BJ (cell line): ENCODE measurements at regions not wholly inside any gene's neighbourhood (a gene's known extent, or its start where the extent isn't known, plus 50 kb on each side); places are given as distances from the start of the nearest gene placed in this dataset.

Experiments
- CTCF ChIA-PET: fragments of 350-600 bp; formaldehyde crosslinking; extraction: SDS; loops from one replicate; lab custom pipeline; 2021; ENCODE audit warnings: antibody characterized with exemption, inconsistent platforms; lab: Yijun Ruan, JAX
- POLR2A ChIA-PET: fragments of 300-600 bp; sonication (Branson Sonifier 250); formaldehyde crosslinking; extraction: SDS; loops from one replicate; lab custom pipeline; 2021; ENCODE audit warnings: antibody characterized with exemption; lab: Charles Lee
- DNase-seq: peaks from one replicate; pipeline ENCODE4 v3.0.0-alpha.2; 2011; ENCODE audit warnings: low read depth
- H3K27me3 ChIP-seq: 2 replicates; pipeline ENCODE4 v1.6.0; 2011; ENCODE audit warnings: low read length; ENCODE audit not compliant: control insufficient read depth, insufficient read depth
- H3K36me3 ChIP-seq: 2 replicates; pipeline ENCODE4 v1.5.1; 2011; ENCODE audit warnings: low read length; ENCODE audit not compliant: control insufficient read depth, insufficient read depth
- H3K4me3 ChIP-seq: 2 replicates; pipeline ENCODE4 v1.5.1; 2011; ENCODE audit warnings: low read depth, mild to moderate bottlenecking, control low read depth, low read length
- CTCF ChIP-seq: IDR thresholded peaks from 2 replicates; pipeline ENCODE4 v1.5.1; 2011; ENCODE audit warnings: low read depth, mild to moderate bottlenecking, control low read depth, inconsistent platforms, low read length, moderate library complexity; ENCODE audit not compliant: insufficient read depth

GRCh38 chr5:116842514-116842961 lies 267.9 kb upstream of the SEMA6A start:
- Histone ChIP-seq H3K27me3 (no peaks in the 10 kb centered on the region), H3K4me3 (no peak overlapping the region), H3K36me3 (no peaks in the 10 kb centered on the region)
- no peak for TF ChIP-seq CTCF
- no peak for DNase-seq
- CTCF ChIA-PET = no interaction called here
- POLR2A ChIA-PET = no interaction called here

GRCh38 chr5:116841734-116842133 lies 267.1 kb upstream of the SEMA6A start:
- Histone ChIP-seq H3K4me3 (no peak overlapping the region), H3K36me3 (no peaks in the 10 kb centered on the region), H3K27me3 (no peaks in the 10 kb centered on the region)
- TF ChIP-seq CTCF = no peak
- CTCF ChIA-PET = no interaction called here
- POLR2A ChIA-PET = no interaction called here
- no peak for DNase-seq

GRCh38 chr5:116838011-116838536 lies 263.5 kb upstream of the SEMA6A start:
- Histone ChIP-seq H3K4me3 (no peak overlapping the region), H3K36me3 (no peaks in the 10 kb centered on the region), H3K27me3 (no peaks in the 10 kb centered on the region)
- DNase-seq = no peak
- POLR2A ChIA-PET = no interaction called here
- CTCF ChIA-PET = no interaction called here
- TF ChIP-seq CTCF = no peak

GRCh38 chr5:116834796-116835515 lies 260.3 kb upstream of the SEMA6A start:
- H3K36me3 ChIP-seq = no peaks in the 10 kb centered on the region
- ChIA-PET POLR2A (no interaction called here), CTCF (no interaction called here)
- H3K27me3 ChIP-seq = no peaks in the 10 kb centered on the region
- H3K4me3 ChIP-seq = no peak overlapping the region
- DNase-seq = no peak
- TF ChIP-seq CTCF = no peak

GRCh38 chr5:116830079-116830478 lies 255.5 kb upstream of the SEMA6A start:
- ChIA-PET POLR2A (no interaction called here), CTCF (interaction anchor here (1.2 kb wide), 1 partner anchor 51 kb away, joined by 3 read pairs; no protein-coding TSS in a partner anchor)
- DNase-seq = no peak
- no peaks in the 10 kb centered on the region for H3K27me3 ChIP-seq
- no peak overlapping the region for H3K4me3 ChIP-seq
- no peak for TF ChIP-seq CTCF
- H3K36me3 ChIP-seq = no peaks in the 10 kb centered on the region
